ENCODE measurements at regions not wholly inside any gene's neighbourhood (a gene's known extent, or its start where the extent isn't known, plus 50 kb on each side); places are given as distances from the start of the nearest gene placed in this dataset.

DNA sequence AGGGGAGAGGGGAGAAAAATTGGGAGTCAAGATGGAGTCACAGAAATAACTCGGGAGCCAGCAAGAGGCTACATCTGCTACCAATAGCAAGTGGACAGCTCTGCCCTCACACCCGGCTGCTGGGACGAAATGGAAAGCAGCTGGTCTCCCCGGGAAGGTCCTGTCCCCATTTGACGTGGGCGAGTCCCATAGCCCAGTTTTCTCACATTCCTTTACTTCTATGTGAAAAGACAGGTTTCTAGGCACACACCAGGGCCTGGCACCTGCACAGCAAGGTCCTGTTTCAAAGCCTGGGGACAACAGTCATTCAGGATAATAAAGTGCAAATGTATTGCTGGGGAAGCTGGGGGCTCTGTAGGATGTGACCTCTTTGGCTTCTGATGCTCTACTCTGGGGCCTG is 162.6 kb downstream of the OAT start:
- Histone ChIP-seq H3K4me3 (replicated peaks in 1 of 4; ENCODE audit: control extremely low read depth in 1 of 4, insufficient read depth in 1 of 4, low read depth in 3 of 4, low read length in 4 of 4) (no peak overlapping the region), H3K9ac (ENCODE audit: insufficient read depth, low read length) (no peak overlapping the region), H3K4me1 (ENCODE audit: control insufficient read depth, extremely low read depth, insufficient read depth, low read length) (no peaks in the 10 kb centered on the region), H2AFZ (ENCODE audit: low read length) (no peak overlapping the region), H3K36me3 (ENCODE audit: control insufficient read depth, insufficient read depth, low read length) (no peaks in the 10 kb centered on the region), H3K79me2 (ENCODE audit: control insufficient read depth, insufficient read depth, low read length) (no peaks in the 10 kb centered on the region), H3K27ac (ENCODE audit: insufficient read depth, low read length) (no peak overlapping the region), H3K9me3 (ENCODE audit: control insufficient read depth, insufficient read depth, low read depth, low read length) (no peaks in the 10 kb centered on the region), H3K27me3 (ENCODE audit: control insufficient read depth, insufficient read depth, low read length) (no peaks in the 10 kb centered on the region), H3K4me2 (ENCODE audit: extremely low read depth, insufficient read depth, low read length) (no peak overlapping the region), H4K20me1 (ENCODE audit: control insufficient read depth, extremely low read depth, insufficient read depth, low read length) (no peaks in the 10 kb centered on the region)
- DNase-seq (ENCODE audit: low read depth in 2 of 2) = no peak
- TF ChIP-seq, protein P1, sequence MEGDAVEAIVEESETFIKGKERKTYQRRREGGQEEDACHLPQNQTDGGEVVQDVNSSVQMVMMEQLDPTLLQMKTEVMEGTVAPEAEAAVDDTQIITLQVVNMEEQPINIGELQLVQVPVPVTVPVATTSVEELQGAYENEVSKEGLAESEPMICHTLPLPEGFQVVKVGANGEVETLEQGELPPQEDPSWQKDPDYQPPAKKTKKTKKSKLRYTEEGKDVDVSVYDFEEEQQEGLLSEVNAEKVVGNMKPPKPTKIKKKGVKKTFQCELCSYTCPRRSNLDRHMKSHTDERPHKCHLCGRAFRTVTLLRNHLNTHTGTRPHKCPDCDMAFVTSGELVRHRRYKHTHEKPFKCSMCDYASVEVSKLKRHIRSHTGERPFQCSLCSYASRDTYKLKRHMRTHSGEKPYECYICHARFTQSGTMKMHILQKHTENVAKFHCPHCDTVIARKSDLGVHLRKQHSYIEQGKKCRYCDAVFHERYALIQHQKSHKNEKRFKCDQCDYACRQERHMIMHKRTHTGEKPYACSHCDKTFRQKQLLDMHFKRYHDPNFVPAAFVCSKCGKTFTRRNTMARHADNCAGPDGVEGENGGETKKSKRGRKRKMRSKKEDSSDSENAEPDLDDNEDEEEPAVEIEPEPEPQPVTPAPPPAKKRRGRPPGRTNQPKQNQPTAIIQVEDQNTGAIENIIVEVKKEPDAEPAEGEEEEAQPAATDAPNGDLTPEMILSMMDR (conservative IDR thresholded peaks at IDR 0.05 in 1 of 2, IDR thresholded peaks at IDR 0.05 in 1 of 2; ENCODE audit: low read depth in 1 of 2, low read length in 2 of 2) = no peak
- TF ChIP-seq EZH2 (IDR thresholded peaks at IDR 0.05; ENCODE audit: low read length, missing control alignments) = no peak

- DNase-seq (ENCODE audit: low read depth in 2 of 2) = no peak
- H3K9me3 ChIP-seq (ENCODE audit: control insufficient read depth, insufficient read depth, low read depth, low read length) = no peaks in the 10 kb centered on the region
- TF ChIP-seq, protein P1 (conservative IDR thresholded peaks at IDR 0.05 in 1 of 2, IDR thresholded peaks at IDR 0.05 in 1 of 2; ENCODE audit: low read depth in 1 of 2, low read length in 2 of 2) = no peak
- TF ChIP-seq EZH2 (IDR thresholded peaks at IDR 0.05; ENCODE audit: low read length, missing control alignments) = no peak
Measured at GRCh38 chr10:124255556-124255955, 162.2 kb upstream of the CHST15 start.

GRCh38 chr10:124254490-124254889 is 161.1 kb upstream of the CHST15 start:
- H3K9me3 ChIP-seq (ENCODE audit: control insufficient read depth, insufficient read depth, low read depth, low read length) = no peaks in the 10 kb centered on the region
- H3K4me1 ChIP-seq (ENCODE audit: control insufficient read depth, extremely low read depth, insufficient read depth, low read length) = no peaks in the 10 kb centered on the region
- no peak overlapping the region for H3K4me3 ChIP-seq (replicated peaks in 1 of 4; ENCODE audit: control extremely low read depth in 1 of 4, insufficient read depth in 1 of 4, low read depth in 3 of 4, low read length in 4 of 4)
- H3K9ac ChIP-seq (ENCODE audit: insufficient read depth, low read length) = no peak overlapping the region
- no peak overlapping the region for H3K27ac ChIP-seq (ENCODE audit: insufficient read depth, low read length)
- TF ChIP-seq, protein P1 (conservative IDR thresholded peaks at IDR 0.05 in 1 of 2, IDR thresholded peaks at IDR 0.05 in 1 of 2; ENCODE audit: low read depth in 1 of 2, low read length in 2 of 2) = no peak
- no peak for TF ChIP-seq EZH2 (IDR thresholded peaks at IDR 0.05; ENCODE audit: low read length, missing control alignments)
- no peaks in the 10 kb centered on the region for H4K20me1 ChIP-seq (ENCODE audit: control insufficient read depth, extremely low read depth, insufficient read depth, low read length)
- no peaks in the 10 kb centered on the region for H3K79me2 ChIP-seq (ENCODE audit: control insufficient read depth, insufficient read depth, low read length)
- no peak overlapping the region for H3K4me2 ChIP-seq (ENCODE audit: extremely low read depth, insufficient read depth, low read length)
- no peaks in the 10 kb centered on the region for H3K27me3 ChIP-seq (ENCODE audit: control insufficient read depth, insufficient read depth, low read length)
- no peak overlapping the region for H2AFZ ChIP-seq (ENCODE audit: low read length)
- no peak for DNase-seq (ENCODE audit: low read depth in 2 of 2)
- H3K36me3 ChIP-seq (ENCODE audit: control insufficient read depth, insufficient read depth, low read length) = no peaks in the 10 kb centered on the region

More at GRCh38 chr10:124255556-124255955, 162.2 kb upstream of the CHST15 start:
- H3K4me2 ChIP-seq (ENCODE audit: extremely low read depth, insufficient read depth, low read length) = no peak overlapping the region
- H4K20me1 ChIP-seq (ENCODE audit: control insufficient read depth, extremely low read depth, insufficient read depth, low read length) = no peaks in the 10 kb centered on the region
- H3K27me3 ChIP-seq (ENCODE audit: control insufficient read depth, insufficient read depth, low read length) = no peaks in the 10 kb centered on the region
- H3K9ac ChIP-seq (ENCODE audit: insufficient read depth, low read length) = no peak overlapping the region
- no peaks in the 10 kb centered on the region for H3K4me1 ChIP-seq (ENCODE audit: control insufficient read depth, extremely low read depth, insufficient read depth, low read length)
- no peak overlapping the region for H3K4me3 ChIP-seq (replicated peaks in 1 of 4; ENCODE audit: control extremely low read depth in 1 of 4, insufficient read depth in 1 of 4, low read depth in 3 of 4, low read length in 4 of 4)
- no peak overlapping the region for H2AFZ ChIP-seq (ENCODE audit: low read length)
- H3K79me2 ChIP-seq (ENCODE audit: control insufficient read depth, insufficient read depth, low read length) = no peaks in the 10 kb centered on the region
- no peak overlapping the region for H3K27ac ChIP-seq (ENCODE audit: insufficient read depth, low read length)
- H3K36me3 ChIP-seq (ENCODE audit: control insufficient read depth, insufficient read depth, low read length) = no peaks in the 10 kb centered on the region

Measured in fibroblast of lung (primary cell).